ENCODE measurements at regions not wholly inside any gene's neighbourhood (a gene's known extent, or its start where the extent isn't known, plus 50 kb on each side); places are given as distances from the start of the nearest gene placed in this dataset.

- DNase-seq, result no peak
- intact Hi-C loops (cut with DNase I), result no loop called here
Observed at GRCh38 chr10:78284381-78284780, 250.7 kb downstream of the RPS24 start.

- no peak for DNase-seq
- intact Hi-C loops (cut with DNase I), result no loop called here
Observed at GRCh38 chr10:78285226-78285625, 251.6 kb downstream of the RPS24 start.

DNA sequence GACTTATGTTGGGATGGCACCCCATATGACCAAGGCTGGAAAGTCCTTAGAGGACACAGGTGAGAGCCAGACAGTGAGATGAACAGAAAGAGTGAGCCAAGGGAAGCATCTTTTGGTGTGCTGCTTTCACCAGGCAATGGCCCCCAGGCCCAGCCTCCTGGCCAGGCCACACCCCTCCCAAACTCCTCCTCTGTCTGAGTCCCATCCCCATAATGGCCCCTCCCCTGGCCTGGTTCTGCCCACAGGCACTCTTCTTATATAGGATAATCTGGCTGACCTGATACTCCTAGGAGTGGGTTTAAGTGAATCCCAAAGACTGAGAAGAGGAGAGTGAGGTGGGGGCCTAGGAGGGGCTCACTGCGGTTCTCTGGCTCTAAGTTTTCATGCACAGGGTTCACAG, 252.5 kb downstream of the RPS24 start:
- intact Hi-C loops (cut with DNase I), result no loop called here
- DNase-seq, result peak in 1 of 10 donors; percentile 61

GRCh38 chr10:78286668-78287067, 253.0 kb downstream of the RPS24 start:
- intact Hi-C loops (cut with DNase I), result no loop called here
- DNase-seq, result no peak

DNA sequence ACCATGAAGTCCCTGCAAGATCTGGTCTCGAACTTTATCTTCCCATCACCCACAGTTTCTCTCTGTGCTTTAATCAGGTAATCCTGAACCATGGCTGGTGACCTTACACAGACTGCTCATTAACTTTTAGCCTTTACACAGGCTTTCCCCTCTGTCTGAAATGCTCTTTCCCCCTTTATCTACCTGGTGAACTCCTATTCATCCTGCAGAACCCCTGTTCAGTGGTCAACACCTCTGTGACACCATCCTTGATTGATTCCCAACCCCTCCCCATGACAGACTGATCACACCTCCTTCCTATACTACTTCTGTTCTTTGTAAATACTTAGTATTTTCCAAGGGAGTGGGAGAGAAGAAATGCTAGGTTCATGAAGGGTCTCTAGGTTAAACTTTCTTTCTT, 254.0 kb downstream of the RPS24 start:
- no peak for DNase-seq
- intact Hi-C loops (cut with DNase I), result no loop called here

DNA sequence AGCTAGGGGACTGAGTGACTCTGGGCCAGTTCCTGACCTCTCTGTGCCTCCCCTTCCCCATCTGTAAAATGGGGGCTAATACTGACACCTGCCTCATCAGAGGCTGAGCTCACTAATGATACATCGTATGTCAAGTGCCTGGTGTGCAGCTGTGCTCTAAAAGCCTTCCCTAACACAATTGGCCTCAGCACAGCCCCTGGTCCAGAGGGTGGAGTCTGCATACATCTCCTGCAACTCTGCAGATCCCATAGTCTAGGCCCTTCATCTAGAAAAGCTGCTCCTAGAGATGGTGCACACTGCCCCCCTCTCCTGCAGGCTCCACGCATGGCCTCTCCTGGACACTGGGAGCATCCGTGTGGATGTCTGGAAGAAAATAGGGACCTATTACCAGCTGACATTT, 255.0 kb downstream of the RPS24 start:
- no peak for DNase-seq
- intact Hi-C loops (cut with DNase I), result no loop called here

DNA sequence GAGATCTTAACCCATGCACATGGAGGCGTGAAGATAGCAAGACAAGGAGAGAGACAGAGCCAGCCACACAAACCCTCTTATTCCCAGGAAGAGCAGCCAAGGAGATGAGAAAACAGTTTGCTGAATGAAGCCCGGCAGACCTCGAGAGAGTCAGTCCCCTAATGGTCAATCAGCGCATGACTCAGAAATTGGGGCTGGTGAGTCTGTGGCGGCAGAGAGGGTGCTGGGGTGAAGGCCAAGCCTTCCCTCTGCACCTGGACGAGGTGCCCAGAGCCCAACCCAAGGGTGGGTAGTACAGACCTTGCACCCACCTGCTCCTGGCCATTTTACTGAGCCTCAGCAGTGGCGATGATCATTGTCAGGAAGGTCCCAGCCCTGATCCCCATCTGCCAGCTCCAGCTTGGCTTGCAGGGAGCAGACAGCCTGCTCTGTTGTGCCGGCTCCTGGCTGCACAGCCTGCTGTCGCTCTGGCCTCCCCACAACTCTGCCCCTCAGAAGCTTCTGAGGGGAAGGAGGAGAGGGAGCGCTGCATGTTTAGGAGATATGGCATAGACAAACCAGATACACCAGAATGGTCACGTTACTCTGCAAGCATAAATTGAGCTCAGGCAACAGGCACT, 256.6 kb downstream of the RPS24 start:
- peak in 1 of 10 donors; percentile 36 for DNase-seq
- intact Hi-C loops (cut with DNase I), result no loop called here

DNA sequence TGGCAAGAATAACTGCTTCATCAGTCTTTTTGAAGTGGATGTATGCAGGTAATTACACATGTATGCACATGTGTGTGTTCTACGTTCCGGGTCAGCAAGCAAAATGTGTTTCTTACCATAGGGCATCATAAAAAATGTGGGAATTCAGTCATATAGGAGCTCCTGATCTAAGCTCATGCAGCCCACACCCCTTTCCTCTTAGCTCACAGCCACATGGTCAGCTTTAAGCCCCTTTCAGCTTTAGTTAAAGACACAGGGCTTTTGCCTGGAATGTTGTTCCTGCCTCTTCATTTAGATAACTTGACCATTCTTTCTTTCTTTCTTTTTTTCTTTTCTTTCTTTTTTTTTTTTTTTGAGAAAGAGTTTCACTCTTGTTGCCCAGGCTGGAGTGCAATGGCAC, 258.1 kb downstream of the RPS24 start:
- intact Hi-C loops (cut with DNase I), result no loop called here
- no peak for DNase-seq

DNA sequence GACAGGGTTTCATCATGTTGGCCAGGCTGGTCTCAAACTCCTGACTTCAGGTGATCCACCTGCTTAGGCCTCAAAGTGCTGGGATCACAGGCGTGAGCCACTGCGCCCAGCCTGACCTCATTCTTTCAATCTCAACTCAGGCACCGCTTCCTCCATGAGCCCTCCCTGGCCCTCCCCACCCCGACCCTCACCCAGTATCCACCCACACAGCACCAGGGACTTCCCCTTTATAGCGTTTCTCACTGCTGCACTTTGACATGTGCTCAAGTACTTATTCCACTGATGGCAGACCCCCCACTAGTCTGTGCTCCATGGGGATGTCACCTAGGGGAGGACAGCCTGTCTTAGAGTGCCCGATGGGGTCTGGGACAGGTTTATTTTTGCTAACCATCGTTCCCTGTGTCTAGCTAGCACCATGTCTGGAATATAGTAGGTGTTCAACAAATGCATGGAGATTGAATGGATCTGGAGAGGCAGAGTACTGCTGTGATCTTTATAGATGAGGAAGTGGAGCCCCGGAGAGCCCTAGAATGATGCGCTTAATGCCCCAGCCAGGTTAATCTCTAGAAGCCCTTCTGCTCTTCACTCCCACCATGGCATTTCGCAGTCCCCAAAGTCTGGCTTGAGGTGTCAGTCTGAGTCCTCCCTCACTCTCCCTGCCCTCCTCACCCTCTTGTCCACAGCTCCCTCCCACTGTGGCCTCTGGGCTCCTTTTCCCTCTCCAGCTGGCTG, 258.8 kb downstream of the RPS24 start:
- intact Hi-C loops (cut with DNase I), result no loop called here
- no peak for DNase-seq

GRCh38 chr10:78292982-78293865, 259.6 kb downstream of the RPS24 start:
- no peak for DNase-seq
- intact Hi-C loops (cut with DNase I), result no loop called here

DNA sequence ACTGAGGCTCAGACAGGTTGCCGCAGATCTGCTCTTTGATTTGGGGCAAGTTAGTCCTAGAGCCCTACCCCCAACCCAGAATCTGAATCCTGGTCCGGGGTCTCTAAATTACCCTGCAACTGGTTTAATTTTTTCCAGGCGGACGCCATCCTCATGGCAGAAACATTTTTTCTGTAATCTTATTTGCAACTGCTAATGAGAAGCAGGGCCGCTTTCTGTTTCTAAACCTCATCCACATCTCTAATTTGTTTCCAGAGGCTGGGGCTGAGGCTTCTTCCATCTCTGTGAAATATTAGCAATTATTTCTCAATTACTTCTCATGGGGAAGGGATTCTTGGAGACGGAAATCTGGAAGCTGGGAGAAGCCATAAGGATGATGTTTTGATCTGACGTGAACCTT, 261.6 kb downstream of the RPS24 start:
- intact Hi-C loops (cut with DNase I), result no loop called here
- DNase-seq, result no peak

DNA sequence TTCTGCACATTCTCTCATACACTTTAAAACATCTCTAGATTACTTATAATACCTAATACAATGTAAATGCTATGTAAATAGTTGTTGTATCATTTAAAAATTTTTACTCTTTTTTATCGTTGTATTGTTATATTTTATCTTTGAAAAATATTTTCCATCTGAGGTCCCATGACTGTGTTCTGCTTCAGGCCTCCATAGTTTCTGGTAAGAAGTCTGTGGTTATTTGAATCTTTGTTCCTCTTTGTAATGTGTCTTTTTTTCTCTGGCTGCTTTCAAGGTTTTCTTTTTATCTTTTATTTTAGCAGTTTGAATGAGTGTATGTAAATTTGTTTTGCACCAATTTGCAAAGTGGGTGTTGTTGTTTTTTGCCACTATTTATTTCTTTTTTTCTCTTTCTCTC, 263.1 kb downstream of the RPS24 start:
- intact Hi-C loops (cut with DNase I), result no loop called here
- DNase-seq, result no peak

GRCh38 chr10:78297997-78298396, 264.3 kb downstream of the RPS24 start:
- no peak for DNase-seq
- intact Hi-C loops (cut with DNase I), result no loop called here

- DNase-seq, result no peak
- intact Hi-C loops (cut with DNase I), result no loop called here
Observed at GRCh38 chr10:78298835-78299234, 265.2 kb downstream of the RPS24 start.

- no peak for DNase-seq
- intact Hi-C loops (cut with DNase I), result loop anchor here (5.0 to 10.0 kb wide), 6 partner anchors 38 to 897 kb away; partner anchors contain the start of gene ZMIZ1
Observed at GRCh38 chr10:78299851-78300468, 266.3 kb downstream of the RPS24 start.

DNA sequence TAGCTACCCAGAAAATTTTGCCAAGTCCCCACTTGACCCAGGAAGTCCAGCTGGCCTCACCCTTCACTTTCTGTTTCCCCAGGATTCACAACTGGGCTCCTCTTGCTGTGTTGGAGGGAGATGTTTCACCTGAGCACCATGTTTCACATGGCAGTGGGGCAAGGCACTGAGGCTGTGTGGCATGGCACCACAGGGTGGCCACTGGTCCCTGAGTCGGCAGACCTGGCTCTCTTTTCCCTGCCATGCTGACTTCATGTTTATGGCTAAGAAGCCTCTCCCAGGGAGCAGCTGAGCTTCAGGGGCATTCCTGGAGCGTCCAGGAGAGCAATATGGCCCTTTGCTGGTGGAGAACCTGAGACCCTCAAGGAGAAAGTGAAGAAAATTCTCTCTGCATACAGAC, 266.9 kb downstream of the RPS24 start:
- intact Hi-C loops (cut with DNase I), result loop anchor here (5.0 to 10.0 kb wide), 6 partner anchors 38 to 897 kb away; partner anchors contain the start of gene ZMIZ1
- DNase-seq, result no peak

DNA sequence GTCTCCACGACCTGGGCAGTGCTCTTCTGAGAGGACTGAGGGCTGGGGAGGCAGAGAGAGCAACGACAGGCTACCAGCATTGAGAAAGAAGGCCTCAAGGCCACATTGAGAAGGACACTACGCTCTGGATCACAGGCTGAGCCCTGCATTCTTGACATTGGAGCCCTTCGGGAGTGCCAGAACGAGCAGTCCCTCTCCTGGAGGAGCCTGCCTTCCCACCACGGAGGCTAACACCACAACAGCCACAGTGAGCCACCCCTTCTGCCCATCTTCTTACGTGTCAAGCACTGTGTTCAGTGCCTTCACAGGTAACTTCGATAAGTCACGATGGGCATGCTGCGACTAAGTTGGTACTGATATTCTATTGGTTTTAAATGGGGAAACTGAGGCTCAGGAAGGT, 267.8 kb downstream of the RPS24 start:
- no peak for DNase-seq
- intact Hi-C loops (cut with DNase I), result loop anchor here (5.0 to 10.0 kb wide), 6 partner anchors 39 to 896 kb away; partner anchors contain the start of gene ZMIZ1

- intact Hi-C loops (cut with DNase I), result loop anchor here (2.0 to 10.0 kb wide), 7 partner anchors 40 to 895 kb away; partner anchors contain the start of gene ZMIZ1
- DNase-seq, result no peak
Observed at GRCh38 chr10:78301891-78302738, 268.5 kb downstream of the RPS24 start.

GRCh38 chr10:78302739-78302988, 269.0 kb downstream of the RPS24 start:
- DNase-seq, result no peak
- intact Hi-C loops (cut with DNase I), result loop anchor here (2.0 to 10.0 kb wide), 7 partner anchors 40 to 895 kb away; partner anchors contain the start of gene ZMIZ1
